Ovary (tissue), 3 donors: ENCODE measurements at regions not wholly inside any gene's neighbourhood (a gene's known extent, or its start where the extent isn't known, plus 50 kb on each side); places are given as distances from the start of the nearest gene placed in this dataset.

Experiments used
- EP300 ChIP-seq: sonication (generic); formaldehyde crosslinking; IDR thresholded peaks from one replicate; pipeline ENCODE4 v1.6.1; 2017; ENCODE audit warnings: antibody characterized with exemption
- POLR2A ChIP-seq: fragments of 450-650 bp; IDR thresholded peaks from one replicate; pipeline ENCODE4 v1.6.1; 2017; ENCODE audit warnings: antibody characterized with exemption, mild to moderate bottlenecking, moderate library complexity
- TF ChIP-seq, protein P1 (sequence below), 3 donors: fragments of 450-650 bp in 2 of 3; fragments of 200-600 bp in 1 of 3; IDR thresholded peaks; one replicate each; pipeline versions ENCODE4 v1.5.1 to v1.8.0; 2016 to 2022; ENCODE audit warnings: antibody characterized with exemption in 3 of 3, mild to moderate bottlenecking in 1 of 3
- donor health status: DM: no; HTN: no; CAD: no.

- TF ChIP-seq, protein P1, sequence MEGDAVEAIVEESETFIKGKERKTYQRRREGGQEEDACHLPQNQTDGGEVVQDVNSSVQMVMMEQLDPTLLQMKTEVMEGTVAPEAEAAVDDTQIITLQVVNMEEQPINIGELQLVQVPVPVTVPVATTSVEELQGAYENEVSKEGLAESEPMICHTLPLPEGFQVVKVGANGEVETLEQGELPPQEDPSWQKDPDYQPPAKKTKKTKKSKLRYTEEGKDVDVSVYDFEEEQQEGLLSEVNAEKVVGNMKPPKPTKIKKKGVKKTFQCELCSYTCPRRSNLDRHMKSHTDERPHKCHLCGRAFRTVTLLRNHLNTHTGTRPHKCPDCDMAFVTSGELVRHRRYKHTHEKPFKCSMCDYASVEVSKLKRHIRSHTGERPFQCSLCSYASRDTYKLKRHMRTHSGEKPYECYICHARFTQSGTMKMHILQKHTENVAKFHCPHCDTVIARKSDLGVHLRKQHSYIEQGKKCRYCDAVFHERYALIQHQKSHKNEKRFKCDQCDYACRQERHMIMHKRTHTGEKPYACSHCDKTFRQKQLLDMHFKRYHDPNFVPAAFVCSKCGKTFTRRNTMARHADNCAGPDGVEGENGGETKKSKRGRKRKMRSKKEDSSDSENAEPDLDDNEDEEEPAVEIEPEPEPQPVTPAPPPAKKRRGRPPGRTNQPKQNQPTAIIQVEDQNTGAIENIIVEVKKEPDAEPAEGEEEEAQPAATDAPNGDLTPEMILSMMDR (IDR thresholded peaks at IDR 0.05), result no peak
- no peak for TF ChIP-seq POLR2A
- no peak for TF ChIP-seq EP300
Observed at GRCh38 chr14:94961386-94962165, 191.7 kb upstream of the GSC start.
